SK-N-SH (cell line): ENCODE measurements at regions not wholly inside any gene's neighbourhood (a gene's known extent, or its start where the extent isn't known, plus 50 kb on each side); places are given as distances from the start of the nearest gene placed in this dataset.

Experiments
- EP300 ChIP-seq, 2 experiments: IDR thresholded peaks; 2 replicates each; pipeline versions ENCODE4 v1.4.0 to v1.6.1; 2012; ENCODE audit warnings: borderline replicate concordance in 1 of 2, low read depth in 1 of 2, low read length in 1 of 2
- GABPA ChIP-seq: IDR thresholded peaks from 2 replicates; pipeline ENCODE4 v1.4.0; 2012; ENCODE audit warnings: low read depth, mild to moderate bottlenecking
- RAD21 ChIP-seq: IDR thresholded peaks from 2 replicates; pipeline ENCODE4 v1.6.1; 2012; ENCODE audit warnings: mild to moderate bottlenecking, low read length
- TF ChIP-seq, protein P1 (sequence below): fragments of 200-600 bp; sonication (generic); IDR thresholded peaks from 2 replicates; pipeline ENCODE4 v1.6.1; 2017; ENCODE audit warnings: antibody characterized with exemption, mild to moderate bottlenecking, moderate library complexity
- TF ChIP-seq, protein P2 (sequence below): IDR thresholded peaks from 2 replicates; pipeline ENCODE4 v1.6.1; 2012; ENCODE audit warnings: mild to moderate bottlenecking, low read depth, low read length, moderate library complexity

DNA sequence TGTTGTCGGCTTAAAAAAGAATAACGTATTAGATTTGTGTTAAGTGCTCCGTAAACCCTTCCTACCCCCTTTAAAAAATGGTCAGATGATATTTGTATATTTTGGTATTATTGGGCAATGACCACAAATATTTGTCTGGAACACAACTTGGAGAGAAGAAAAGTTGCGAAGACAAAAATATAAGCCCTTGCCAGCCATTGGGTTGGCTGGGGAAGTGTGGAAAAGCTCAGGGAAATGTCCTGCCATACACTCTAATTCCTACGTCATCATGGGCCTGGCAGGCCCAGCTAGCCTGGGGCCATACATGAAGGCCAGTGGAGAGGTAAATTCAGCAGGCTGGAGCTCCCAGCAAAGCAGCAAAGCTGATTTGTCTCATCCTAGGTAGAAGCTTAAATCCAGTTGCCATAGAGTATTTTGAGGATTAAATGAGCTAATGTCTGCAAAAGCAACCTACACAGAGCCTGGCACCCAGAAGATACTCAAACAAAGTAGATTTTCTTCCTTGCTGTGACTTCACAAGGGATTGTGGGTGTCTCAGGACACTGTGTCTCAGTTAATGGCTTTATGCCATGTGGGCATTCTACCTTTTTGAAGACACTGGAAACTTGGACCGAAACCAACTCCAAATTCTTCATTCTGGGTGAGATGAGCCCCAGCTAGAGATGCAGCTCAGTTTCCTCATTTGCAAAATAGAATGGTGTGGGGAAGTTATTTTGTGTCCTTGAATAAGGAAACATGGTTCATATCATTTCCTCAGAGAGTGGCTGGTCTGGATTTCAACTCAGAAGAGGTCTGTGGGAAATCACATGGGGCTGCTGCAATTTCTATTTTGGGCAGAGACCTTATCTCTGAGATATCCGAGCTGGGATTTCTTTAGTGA lies 87.9 kb upstream of the MAP4K3 start:
- TF ChIP-seq RAD21 (no peak), EP300 (IDR thresholded peaks at IDR 0.05; ENCODE audit: borderline replicate concordance in 1 of 2, low read depth in 1 of 2, low read length in 1 of 2) (no peak), GABPA (no peak)
- TF ChIP-seq, protein P1, sequence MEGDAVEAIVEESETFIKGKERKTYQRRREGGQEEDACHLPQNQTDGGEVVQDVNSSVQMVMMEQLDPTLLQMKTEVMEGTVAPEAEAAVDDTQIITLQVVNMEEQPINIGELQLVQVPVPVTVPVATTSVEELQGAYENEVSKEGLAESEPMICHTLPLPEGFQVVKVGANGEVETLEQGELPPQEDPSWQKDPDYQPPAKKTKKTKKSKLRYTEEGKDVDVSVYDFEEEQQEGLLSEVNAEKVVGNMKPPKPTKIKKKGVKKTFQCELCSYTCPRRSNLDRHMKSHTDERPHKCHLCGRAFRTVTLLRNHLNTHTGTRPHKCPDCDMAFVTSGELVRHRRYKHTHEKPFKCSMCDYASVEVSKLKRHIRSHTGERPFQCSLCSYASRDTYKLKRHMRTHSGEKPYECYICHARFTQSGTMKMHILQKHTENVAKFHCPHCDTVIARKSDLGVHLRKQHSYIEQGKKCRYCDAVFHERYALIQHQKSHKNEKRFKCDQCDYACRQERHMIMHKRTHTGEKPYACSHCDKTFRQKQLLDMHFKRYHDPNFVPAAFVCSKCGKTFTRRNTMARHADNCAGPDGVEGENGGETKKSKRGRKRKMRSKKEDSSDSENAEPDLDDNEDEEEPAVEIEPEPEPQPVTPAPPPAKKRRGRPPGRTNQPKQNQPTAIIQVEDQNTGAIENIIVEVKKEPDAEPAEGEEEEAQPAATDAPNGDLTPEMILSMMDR = no peak
- TF ChIP-seq, protein P2, sequence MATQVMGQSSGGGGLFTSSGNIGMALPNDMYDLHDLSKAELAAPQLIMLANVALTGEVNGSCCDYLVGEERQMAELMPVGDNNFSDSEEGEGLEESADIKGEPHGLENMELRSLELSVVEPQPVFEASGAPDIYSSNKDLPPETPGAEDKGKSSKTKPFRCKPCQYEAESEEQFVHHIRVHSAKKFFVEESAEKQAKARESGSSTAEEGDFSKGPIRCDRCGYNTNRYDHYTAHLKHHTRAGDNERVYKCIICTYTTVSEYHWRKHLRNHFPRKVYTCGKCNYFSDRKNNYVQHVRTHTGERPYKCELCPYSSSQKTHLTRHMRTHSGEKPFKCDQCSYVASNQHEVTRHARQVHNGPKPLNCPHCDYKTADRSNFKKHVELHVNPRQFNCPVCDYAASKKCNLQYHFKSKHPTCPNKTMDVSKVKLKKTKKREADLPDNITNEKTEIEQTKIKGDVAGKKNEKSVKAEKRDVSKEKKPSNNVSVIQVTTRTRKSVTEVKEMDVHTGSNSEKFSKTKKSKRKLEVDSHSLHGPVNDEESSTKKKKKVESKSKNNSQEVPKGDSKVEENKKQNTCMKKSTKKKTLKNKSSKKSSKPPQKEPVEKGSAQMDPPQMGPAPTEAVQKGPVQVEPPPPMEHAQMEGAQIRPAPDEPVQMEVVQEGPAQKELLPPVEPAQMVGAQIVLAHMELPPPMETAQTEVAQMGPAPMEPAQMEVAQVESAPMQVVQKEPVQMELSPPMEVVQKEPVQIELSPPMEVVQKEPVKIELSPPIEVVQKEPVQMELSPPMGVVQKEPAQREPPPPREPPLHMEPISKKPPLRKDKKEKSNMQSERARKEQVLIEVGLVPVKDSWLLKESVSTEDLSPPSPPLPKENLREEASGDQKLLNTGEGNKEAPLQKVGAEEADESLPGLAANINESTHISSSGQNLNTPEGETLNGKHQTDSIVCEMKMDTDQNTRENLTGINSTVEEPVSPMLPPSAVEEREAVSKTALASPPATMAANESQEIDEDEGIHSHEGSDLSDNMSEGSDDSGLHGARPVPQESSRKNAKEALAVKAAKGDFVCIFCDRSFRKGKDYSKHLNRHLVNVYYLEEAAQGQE = no peak
